Stimulated activated CD4-positive, alpha-beta T cell treated with anti-CD3 and anti-CD28 coated beads, Interleukin-2, amount 100 ng/mL, for 48 hours (primary cell): ENCODE measurements at regions not wholly inside any gene's neighbourhood (a gene's known extent, or its start where the extent isn't known, plus 50 kb on each side); places are given as distances from the start of the nearest gene placed in this dataset.

Source experiments
- DNase-seq, 2 donors: peaks; one replicate each; pipeline ENCODE4 v3.0.0-alpha.2; 2020

DNA sequence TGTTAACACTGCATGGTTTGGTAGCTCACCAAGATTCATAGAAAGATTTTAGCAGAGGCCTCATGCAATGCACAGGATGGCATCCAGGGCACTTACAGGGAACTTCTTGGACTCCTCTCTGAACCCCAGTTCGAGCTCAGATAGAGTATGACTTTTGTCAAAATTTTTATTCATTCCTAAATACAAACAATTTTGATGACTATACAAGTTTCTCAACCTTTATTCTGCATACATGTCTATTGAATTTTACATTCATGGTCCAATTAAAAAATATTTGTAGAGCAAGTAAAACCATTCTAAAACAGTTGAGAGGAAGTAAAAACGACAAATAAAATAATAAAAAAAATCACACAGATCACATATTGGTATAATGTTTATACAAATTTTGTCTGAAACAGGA is 219.0 kb upstream of the MAN1A1 start:
- DNase-seq, result no peak

DNA sequence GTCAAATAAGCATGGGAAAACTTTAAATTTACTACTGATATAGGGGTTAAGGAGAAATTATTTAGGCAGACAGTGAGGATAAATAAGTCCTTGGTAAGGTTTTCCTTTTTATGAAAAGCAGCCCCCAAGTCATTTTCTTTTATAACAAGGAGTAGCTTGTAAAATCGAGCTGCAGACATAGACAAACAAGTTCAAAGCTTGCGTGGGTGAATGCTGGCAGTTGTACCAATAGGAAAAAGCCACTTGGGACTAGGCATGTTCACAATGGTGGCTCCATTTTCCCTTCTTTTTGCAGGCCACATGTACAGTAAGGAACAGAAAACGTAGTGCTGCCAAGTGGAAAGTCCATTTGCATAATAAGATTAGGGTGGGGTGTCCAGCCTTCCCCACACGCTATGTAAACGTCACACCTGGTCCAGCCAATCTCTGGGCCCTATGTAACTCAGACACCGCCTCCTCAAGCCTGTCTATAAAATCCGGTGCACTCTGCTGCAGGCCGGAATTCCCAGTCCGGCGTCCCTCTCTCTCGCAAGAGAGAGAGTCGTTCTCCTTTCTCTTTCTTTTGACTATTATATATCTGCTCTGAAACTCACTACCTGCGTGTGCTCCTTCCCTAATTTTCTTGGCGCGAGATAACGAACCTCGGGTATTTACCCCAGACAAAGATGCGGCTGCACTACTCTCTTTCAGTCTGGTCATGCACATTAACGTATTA is 217.1 kb upstream of the MAN1A1 start:
- DNase-seq, result no peak

DNA sequence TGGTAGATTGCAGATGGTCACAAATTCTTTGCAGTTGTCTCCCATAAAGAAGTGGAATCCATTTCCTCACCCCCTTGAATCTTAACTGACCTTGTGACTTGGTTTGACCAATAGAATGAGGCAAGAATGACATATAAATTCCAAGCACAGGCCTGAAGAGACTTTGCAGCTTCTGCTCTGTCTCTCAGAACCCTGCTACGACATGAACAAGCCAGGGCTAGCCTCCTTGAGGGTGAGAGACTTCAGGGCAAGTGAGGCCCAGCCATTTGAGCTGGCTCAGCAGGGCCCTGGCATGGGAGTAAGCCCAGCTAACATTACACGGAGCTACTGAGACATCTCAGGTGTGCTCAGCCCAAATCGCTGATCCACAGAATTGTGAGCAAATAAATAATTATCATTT is 216.3 kb upstream of the MAN1A1 start:
- no peak for DNase-seq

DNA sequence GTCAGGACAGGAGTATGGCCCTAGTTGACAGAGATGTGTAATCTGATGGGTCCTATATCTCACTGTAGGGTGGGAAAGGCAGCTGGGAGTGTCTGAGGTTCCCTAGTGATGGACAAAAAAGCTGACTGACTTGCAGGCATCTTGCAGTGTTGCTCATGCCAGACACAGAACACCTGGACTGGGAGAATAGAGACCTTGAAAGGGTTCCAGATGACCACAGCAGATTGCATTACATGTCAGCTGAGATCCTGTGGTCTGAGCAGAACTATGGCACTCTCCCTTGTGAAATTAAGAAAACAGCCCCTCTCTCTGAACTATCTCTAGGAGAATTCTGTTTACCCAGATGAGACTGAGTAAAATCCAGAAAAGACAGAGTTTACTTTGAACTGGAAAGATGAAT is 212.6 kb upstream of the MAN1A1 start:
- DNase-seq, result no peak

DNA sequence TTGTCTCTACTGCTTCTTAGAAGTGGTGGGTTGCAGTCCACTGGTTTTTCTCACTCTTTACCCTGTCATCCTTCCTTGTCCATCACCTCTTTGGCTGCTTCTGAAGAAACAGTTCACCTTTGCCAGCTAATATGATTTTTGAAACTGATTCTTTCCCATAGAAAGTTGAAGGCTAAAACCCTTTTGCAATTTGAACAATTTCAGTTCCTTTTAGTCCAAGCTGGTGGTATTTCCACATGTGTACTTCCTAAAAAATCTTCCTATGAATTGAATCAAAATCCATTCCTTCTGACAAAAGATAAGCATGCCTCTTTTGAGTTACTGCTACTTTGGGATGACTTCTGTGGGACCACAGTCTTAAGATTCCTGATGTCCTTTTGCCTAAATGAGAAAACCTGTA is 210.0 kb upstream of the MAN1A1 start:
- no peak for DNase-seq

DNA sequence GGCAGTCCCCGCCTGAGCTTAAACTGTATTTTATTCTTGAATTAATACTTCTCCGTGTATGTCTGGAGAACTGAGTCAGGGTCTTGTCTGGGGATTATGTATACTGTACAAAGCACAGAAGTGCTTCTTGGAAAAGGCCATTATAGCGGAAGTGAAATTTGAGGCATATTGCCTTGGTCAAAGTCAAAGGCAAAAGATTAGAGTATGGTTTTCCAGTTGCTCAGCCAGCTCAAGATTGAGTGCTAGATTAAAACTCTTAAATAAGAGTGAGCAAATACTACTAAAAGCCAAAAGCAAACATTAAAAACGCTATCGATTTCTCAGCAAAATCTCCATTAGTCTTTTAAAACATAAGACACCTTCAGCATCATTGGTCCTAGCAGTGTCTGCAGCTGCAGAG is 207.7 kb upstream of the MAN1A1 start:
- no peak for DNase-seq

DNA sequence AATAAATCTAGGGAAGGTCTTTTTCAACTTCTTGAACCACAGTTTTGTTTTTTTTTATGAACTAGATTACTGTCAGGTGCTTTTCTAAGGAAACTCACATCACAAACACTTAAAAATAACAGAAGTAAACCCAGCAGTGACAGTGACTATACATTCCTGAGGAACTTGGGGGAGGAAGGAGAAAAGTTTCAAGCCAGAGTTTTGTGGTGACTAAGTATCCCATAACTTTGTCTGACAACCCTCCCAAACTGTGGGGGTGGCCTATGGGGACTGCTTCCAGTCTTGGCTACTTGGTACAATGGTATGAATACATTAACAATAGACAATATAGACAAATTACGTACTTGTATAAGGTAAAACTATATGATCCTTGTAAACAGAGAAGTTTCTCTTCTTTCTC is 202.5 kb upstream of the MAN1A1 start:
- DNase-seq, result no peak

DNA sequence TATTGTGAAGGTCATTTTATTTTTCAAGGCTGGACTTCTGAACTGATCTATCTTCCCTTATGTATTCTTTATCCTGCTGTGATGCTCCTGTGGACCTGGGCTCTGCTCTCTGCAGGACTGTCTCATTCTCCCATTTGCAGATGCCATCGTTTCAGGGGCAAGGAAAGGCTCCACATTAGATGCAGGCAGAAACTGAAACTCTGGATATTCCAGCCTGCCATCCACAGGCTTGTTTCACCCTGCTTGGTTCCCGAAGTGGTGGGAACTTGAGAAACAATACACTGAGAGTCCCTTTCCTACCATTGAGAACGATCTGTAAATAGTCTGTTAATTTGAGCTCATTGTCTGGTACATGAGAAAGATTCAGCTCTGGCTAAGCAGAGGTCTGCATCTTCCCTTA is 197.5 kb upstream of the MAN1A1 start:
- no peak for DNase-seq

DNA sequence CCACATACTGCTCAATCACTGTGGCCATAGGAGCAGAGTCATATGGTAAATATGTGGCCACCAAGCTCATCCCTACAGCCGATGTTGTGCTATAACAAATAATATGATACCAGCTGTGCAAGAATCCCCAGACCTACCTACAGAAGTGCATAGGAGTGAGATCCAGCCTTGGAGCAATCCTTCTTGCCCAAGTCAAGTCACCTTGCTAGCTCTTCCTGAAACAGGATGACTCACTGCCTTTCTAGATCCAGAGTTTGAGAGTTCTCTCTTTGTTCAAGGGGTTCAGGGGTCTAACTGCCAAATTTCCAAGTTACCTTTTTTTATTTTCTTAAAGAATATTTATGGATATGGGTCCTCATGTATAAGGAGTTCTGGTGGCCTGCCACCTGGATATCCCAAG is 195.7 kb upstream of the MAN1A1 start:
- DNase-seq, result no peak

DNA sequence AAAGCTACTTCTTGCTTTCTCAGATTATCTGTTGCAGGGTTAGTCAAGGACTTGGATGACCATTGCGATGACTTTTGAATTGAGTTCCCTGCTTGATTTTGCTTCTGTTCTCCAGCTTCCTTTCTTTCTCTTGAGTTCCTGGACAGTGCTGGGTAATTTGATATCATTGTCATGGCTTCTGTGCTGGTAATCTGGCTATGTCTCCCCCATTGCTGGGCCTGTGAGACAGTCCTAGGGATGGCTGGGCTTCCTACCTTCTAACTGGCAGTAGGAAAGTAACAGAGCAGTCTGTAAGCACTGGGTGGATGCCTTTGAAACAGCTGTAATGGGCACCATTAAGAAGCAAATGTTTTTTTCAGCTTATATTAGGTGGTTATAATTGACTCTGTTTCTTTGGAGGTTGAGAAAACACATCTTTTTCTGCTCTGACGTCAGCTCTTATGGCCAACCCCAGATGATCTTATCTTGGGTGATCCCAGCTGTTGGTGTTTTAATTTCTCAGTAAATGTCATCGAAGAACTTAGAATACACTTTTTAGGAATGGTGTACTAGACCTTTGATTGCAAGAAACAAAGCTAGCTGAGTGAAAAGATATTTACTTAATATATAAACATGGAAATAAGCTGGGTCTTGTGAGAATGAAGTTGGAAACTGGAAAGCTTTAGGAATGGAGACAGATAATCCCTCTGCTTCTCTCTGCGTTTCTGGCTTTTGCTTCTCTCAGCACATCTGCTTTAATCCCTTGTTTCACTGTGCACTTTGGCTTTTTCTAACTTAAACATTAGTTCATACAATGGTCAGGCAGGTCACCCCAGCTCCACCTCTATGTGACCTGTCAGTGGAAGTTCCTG is 195.0 kb upstream of the MAN1A1 start:
- no peak for DNase-seq

DNA sequence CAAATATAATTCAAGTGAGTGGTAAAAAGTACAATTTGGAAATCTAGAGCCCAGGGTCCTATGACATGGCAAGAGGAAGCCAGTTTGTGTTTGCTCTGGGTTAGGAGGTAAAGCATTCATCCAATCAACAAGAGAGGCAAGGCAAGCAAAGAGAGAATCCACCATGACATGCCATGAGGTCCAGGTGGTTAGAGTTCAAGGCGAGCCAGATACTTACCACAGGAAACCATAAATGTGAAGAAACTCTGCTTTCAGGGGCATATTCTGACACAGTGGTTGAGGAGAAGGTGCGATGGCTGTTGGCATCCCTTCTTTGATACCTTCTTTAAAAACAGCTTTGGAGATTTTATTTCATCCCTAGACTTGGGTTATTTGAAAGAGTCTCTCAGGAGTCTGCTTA is 193.8 kb upstream of the MAN1A1 start:
- DNase-seq, result no peak

DNA sequence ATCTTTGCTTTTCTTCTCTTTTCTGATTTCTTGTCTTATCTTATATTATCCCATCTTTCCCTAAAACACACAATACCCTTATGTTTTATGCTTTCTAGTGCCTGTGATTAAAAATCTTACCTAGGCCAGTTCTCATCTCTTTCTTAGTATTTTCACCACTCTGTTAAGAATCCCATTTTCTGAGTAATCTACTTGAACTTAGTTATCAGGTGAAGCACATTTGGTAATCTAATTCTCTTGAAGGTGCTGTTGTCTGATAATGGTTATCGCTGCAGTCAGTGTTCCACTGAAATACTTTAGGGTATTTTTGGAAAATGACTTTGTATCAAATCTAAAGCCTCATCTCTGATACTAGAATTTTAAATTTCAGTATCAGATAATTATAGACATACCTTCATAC is 192.5 kb upstream of the MAN1A1 start:
- DNase-seq, result no peak

DNA sequence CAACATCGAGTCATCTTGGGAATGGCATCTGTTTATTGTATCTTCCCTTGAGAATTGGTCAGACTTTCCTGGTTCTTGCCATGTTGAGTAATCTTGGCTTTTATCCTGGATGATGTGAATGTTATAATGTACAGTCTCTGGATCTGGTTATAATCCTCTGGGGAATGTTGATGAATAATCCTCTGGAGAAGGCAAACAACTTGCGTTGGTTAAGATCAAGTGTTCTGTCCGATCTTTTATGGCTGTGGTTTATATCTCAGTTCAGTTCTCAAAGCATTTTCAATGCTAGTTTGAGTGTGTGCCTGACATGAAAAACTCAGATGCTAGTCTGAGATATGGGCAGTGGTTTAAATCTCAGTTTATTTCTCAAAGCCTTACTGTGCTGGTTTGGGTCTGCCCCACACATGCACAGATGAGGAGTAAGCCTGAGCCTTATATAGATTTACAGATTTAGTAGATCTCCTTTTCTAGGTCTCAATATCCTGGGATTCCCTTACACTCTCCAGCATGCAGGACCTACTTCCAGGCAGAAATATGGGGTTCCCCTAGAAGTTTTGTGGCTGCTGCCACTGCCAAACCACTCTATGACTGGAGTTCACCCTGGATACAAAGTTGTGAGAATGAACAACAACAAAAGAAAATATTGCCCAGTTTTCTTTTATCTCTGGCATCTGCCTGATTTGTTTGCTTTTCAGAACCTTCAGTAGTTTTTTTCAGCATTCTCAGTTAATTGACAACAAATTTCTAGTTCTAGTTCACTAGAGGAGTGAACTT is 191.8 kb upstream of the MAN1A1 start:
- DNase-seq, result no peak

DNA sequence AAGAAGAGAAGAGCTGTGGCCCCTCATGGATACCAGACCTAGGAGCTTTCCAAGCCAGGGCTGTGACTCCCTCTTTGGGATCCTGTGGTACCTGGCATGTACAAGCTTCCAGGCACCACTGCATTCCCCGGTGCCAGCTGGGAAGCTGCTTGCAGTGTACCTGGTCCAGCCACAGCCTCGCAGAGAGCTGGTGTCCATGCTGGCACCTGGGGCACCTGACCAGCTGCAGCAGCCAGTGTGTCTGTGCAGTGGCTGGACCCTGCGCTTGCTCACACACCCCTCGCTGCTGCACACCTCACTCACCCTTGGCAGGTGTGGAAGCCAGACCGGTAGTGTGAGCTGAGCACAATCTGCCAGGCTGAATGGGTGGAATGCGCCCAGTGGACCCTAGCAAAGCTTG is 190.9 kb upstream of the MAN1A1 start:
- no peak for DNase-seq

DNA sequence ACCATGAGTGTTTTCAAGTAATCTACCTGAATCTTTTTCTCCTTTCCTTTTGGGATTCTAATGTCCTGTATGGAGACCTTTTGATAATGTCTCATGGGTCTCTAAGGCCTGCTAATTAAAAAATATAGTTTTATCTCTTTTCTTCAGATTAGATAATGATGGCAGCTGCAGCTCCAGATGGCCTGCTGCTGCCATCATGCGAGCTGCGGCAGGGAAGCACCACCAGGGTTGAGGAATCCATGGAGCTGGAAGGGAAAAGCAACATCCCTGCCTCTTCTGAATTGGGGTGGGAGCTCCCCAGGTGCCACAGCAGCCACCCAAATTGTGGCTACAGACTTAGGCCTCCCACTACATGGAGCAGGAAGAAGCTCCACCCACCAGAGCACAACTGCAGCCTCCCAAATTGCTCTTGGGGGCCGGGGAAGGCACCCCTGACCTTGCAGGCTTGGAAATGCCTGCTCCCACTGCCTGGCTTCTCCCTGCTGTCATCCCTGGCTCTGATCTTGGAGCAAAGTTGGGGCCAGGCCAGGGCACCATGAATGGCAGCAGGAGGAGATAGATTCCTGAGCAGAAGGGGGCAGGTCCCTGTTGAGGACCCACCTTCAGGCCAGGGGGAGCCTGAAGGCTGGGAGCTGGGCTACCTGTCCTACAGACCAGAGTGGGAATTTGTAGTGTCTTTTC is 189.6 kb upstream of the MAN1A1 start:
- no peak for DNase-seq

DNA sequence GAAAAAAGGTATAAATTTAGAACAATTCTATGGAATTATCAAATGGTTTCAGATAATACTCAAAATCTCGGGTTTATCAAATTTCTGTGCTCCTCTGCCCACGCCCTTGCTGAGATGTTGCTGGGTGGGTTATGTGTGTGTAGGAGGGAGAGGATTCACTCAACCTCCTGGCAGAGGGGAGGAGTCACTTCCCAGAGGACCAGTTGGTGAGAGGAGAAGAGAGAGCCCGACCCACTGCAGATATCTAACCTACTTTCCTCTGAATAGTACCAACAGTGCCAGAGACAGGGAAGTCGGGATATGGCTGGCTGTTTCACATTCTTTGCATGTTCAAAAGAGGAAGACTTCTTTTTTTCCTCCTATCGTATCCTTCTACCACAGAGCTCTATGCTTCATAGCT is 187.1 kb upstream of the MAN1A1 start:
- DNase-seq, result no peak

DNA sequence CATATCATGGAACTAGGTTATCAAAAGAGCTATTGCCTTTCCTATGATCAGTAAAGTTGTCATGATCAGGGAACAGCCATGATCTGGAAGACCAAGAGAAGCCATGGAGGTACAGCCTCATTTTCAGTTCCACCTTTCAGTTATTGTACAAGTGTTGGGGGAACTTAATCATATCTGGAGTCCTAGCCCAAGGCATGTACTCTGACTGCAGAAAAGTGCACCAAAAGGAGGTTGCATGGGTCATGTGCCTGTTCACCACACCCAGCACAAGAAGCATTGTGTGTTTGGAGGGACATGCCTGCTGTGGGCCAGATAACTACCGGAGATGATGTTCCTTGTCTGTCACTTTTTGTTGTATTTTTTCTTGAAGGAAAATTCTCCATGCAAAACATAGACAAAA is 185.8 kb upstream of the MAN1A1 start:
- DNase-seq, result no peak

DNA sequence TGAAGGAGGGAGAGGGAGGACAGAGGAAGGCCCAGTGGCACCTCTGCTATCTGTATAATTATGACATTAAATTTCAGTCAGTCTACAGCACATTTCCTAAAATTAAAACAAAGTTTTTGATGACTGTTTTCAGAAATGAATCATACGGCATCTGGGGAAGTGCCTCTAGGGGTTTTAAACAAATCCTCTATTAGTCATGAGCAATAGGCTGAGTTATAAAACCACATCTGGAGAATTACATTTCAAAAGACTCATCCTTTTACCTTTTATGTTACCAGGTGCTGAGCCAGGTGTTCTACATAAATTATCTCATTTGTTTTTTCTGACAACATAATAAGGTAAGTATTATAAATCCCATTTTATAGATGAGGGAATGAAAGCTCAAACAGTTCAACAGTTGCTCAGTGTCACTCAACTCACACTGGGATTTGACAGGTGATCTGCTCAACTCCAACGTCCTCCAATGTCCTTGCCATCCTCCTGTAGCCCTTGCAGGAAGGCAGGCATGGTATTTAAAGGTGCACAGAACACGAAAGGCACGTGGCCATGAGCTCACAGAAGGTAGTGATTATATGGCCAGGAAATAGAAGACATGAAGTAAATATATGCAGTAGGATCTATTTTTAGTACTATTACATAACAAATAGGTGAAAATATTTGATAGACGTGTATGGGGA is 184.2 kb upstream of the MAN1A1 start:
- no peak for DNase-seq

DNA sequence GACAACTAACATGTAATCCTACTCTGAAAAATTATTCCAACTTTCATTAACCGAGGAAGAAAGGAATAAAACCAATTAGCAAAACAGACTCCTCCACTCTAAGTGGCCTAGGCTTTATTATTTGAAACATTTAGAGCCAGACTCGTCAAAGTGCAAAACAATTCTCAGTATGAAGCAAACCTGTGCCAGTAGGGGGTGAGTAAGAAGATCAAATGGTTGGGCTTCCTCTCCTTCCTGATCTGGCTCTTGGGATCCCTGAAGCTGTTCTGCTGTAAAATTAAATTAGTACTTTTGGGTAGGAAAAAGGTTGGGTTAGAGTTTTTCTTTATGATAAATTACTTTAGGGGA is 177.6 kb upstream of the MAN1A1 start:
- DNase-seq, result no peak

DNA sequence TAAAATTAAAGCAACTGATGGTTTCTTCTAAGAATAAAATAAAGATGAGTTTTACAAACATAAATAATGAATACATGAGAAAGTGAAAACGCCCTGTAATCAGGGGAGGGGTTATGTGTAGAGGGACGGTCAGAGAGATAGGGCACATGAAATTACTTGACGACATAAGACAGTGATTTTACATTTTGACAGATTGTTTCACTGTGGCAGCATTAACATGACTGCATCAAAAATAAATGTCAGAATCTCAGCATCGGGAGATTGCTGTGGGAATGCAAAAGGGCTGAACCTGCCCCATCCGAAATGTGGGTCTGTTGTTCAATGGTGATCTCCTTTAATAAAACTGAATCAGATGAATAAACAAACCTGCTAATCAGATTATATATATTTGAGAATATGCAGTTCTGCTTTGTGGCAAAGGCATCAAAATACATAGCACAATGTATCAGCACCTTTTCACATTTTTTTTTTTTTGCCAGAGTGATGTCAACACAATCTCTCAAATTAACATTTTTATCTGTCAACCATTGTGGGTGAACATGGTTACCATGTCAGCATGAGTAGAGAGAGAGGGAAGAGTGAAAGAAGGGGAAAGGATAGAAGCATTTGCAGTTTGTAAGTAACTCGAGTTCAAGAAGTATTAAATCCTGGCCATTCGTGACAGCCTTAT is 177.1 kb upstream of the MAN1A1 start:
- no peak for DNase-seq

DNA sequence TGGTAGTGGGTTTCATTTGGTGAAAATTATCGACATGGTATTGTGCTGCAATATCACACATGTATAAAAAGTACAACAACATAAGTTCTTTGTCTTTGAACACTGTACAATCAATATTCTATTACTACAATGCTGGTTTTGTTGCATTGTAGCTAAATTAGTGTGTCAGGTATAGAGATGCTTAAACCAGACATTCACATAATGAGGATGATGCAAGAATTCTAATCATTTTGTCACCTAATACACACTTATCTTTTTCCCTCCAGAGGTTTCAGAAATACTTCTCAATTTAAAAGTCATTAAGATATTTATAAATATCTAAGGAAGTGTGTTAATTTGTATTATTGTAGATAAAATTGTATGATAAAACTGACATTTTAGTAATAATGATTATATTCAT is 174.8 kb upstream of the MAN1A1 start:
- DNase-seq, result no peak

DNA sequence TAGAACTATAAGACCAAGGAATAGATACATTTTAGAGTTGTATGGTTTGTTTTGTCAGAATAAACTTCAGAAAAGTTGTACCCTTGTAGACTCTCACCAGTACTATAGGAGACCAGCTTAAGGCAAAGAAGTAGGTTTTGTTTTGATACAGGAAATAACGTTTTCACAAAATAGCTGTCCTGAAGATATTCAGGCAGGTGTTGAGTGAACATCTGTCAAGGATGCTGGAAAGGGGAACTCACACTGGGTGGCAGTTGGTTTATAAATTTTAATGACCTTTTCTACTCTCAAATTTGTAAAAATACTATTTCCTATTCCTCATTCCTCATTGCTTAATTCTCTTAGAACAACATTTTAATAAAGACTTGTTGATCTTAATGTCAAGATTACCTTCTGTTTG is 174.0 kb upstream of the MAN1A1 start:
- no peak for DNase-seq
